HG02840 (cell line): ENCODE measurements at regions not wholly inside any gene's neighbourhood (a gene's known extent, or its start where the extent isn't known, plus 50 kb on each side); places are given as distances from the start of the nearest gene placed in this dataset.

ENCODE experiments used
- ATAC-seq: cut with Tn5 transposase; IDR thresholded peaks from one replicate; pipeline ENCODE4 v1.9.1; 2021; ENCODE audit warnings: mild to moderate bottlenecking, moderate library complexity, moderate number of reproducible peaks; ENCODE audit not compliant: unreplicated experiment, low FRiP score

GRCh38 chr13:107832500-107833100 is 382.7 kb downstream of the LIG4 start:
- no peak for ATAC-seq

DNA sequence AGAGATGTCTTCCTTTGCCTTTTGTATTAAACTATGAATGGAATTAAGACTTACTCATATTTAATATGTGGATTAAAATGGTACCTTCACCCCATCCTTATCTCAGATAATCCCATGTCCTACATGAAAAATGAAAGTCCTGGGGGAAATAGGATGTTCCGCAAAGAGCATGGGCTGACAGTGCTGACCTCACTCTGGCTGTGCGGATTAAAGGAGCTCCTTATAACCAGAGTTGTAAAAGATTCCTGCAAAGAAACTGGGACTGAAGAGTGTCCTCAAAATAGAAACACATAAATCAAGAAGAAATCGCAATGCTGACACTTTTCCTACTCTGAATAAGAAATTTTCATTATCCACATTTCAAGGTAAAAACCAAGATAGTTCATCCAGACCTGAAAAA is 384.5 kb downstream of the LIG4 start:
- no peak for ATAC-seq

DNA sequence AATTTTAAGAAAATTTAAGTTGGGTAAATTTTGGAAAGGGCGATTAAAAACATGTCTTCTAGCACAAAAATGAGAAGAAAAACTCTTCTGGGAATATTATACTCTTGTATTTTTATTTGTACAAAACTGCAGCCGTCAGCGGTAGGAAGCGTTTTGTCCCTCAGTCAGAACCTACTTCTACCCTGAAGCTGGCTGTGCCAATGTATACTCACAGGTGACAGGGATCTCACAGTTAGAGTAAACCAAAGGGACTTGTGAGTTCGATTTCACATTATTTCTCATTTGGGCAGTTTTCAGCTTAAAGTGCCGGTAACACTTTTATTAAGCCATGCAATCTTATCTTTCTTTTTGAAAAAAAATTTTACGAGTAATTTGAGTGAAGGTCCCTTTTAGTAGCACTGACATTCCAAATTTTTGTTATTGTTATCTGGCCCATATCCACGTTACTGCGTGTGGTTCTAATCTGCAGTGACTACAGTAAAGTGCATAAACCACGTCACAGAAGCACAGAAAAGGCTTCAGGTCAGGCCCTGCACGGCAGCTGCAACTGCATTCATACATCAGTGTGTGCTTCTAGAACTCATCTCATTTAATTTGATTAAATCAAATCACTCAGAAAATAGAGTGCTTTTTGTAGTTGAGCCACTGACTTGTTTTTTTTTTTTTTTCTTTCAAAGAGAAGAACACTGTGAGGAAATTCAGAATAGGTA is 387.3 kb downstream of the LIG4 start:
- no peak for ATAC-seq

DNA sequence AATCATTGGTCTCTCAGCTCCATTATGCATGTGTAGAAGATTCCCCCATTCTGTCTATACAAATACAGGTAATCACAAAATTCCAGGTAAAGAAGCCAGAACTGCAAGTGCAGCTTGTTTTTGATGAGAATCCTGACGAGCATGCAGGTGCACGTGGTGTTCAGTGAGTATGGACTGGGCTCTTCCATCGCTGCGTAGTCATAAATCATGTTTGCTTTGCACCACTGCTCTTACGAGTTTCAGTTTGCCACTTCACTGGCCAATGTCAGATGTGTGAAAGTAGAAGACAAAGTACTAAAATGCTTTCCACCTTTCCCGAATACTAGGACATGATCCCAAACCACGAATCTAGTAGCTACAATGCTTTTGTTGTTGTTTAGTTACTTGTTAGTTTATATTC is 390.7 kb downstream of the LIG4 start:
- ATAC-seq, result no peak

DNA sequence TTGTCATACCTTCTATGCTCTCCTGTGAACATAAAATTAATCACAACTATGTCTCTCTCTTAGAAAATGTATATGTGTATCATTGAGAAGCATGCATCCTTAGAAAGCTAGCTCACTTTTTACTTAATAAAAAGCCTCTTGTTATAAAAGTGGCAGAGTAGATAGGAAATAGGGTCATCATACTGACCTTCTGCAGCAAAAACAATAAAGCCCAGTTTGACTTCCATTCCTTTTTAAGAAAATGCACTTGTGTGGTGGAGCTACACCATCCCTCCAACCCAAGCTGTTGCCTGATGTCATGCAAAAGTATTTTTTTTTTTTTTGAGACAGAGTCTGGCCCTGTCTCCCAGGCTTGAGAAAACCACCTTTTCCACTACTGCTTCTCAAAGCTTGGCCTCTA is 393.3 kb downstream of the LIG4 start:
- no peak for ATAC-seq

GRCh38 chr13:107821492-107821891 is 393.8 kb downstream of the LIG4 start:
- ATAC-seq, result no peak

DNA sequence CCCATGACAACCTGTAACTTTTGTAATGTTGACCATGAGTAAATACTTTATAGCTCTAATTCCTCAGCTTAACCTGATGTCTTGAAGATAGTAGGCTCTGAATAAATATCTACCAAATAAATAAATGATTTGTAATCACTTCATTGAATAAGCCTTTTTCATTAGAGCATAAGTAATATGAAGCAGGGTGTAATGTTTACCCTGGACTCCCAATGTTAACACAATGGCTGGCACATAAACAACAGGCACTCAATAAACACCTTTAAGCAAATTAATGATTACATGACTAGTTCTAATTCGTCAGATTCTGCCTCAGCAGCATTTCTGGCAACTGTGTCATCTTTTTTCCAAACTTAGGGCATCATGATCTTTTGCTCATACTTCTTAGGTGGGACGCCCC is 396.3 kb downstream of the LIG4 start:
- ATAC-seq, result no peak

DNA sequence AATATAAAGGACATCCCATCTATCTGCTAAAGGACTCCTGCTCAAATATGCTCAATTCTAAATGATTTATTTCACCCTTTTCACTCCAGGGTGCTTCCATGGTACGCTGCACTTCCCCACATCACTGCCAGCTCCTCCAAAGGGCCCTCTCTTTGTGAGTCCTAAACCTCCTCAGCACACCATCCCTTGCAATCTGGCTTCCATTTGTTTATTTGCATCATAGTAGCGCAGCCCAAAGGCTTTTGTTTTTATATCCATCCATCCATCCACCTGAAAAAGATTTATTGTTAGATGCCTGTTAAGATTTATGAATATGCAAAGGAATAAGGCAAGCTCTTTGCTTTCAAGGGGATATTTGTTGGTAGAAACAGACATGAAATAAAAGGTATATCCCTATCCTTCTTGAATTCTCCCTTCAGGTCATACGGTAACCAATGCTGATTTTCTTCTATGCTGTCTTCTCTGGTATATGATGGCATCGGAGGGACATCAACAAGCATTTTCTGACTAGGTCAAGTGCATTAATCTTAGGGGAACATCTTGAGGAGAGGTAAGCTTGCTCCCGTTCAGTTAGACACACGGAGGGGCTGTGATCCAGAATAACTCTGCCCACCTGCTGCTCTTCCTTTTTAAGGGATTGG is 397.6 kb downstream of the LIG4 start:
- ATAC-seq, result no peak

GRCh38 chr13:107812014-107812412 is 403.3 kb downstream of the LIG4 start:
- ATAC-seq, result no peak

DNA sequence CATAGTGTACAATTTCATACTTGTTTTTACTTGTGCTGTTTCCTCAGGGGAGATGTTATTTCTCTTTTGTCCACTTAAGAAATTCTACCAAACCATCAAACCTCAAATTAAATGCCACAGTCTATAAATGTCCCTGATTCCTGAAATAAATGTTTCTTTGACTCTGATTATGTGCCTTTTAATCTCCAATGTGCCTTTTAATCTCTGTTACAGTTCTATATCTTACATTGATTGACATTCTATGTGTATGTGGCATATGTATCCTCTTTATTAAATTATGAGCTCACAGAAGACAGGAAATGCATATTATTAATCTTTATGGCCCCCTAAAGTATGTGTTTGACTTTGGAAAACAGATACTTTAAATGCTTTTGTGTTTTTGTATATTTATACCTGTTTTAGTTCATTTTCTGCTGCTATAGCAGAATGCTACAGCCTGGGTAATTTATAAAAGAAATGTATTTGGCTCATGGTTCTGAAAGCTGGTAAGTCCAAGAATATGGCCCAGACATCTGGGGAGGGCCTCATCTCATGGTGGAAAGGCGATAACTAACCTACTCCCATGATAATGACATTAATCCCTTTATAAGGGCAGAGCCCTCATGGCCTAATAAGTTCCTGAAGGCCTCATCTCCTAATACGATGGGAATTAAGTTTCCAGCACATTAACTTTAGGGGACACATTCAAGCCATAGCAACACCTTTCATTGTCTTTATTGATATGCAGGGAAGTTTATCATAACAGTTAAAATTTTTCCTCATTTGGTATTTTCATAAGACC is 403.9 kb downstream of the LIG4 start:
- no peak for ATAC-seq

- ATAC-seq, result no peak
Observed at GRCh38 chr13:107809125-107809524, 406.2 kb downstream of the LIG4 start.

DNA sequence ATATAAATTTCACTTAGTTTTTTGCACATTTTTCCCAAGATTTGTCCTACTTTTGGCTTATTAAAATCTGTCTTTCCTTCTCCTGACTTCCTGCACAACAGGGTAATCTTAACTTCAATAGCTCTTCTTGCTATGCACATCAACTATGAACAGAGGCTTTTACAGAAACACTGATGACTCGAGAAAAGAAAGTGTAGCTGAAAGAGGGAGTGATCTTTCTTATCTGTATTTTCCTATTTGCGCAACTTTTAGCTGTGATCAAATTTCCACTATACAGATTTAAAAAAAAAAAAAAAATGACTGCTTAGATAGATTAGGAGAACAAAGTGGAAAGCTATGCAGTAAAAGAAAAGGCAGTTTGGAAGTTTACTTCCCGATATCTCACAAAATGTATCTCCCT is 406.9 kb downstream of the LIG4 start:
- ATAC-seq, result no peak

DNA sequence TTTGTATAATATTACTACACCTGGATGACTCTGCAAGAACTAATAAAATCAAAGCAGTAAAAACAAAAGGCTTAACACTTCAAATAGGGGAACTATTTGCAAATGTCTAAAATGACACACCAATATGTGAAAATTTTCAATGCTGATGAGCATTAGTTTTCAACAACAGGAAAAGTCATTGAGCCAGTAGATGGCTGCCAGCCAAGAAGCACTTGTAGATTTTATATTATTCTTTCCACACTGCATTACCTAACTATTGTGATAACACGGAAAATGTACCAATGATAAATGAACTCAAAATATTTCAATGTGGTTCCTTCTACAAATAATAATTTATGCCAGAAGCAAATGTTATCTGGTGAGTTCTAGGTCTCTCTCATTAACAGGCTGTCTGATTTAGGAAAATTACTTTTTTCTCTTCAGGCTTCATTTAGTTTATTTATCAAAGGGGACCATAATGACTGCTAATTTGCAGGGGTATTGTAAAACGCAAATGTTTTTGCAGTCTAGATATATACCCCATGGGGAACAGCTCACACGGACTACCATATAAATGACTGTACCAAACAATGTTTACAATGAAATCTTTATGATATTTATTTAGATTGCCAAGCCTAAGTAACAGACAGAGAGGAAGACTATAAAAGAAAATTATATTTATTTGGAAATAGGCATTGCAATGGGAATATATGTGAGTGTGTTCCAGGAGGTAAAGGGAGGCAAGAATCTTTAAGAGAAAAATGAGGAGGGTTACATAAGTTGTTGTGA is 407.8 kb downstream of the LIG4 start:
- ATAC-seq, result no peak

- no peak for ATAC-seq
Observed at GRCh38 chr13:107806726-107807125, 408.6 kb downstream of the LIG4 start.

- no peak for ATAC-seq
Observed at GRCh38 chr13:107803822-107804495, 411.4 kb downstream of the LIG4 start.

DNA sequence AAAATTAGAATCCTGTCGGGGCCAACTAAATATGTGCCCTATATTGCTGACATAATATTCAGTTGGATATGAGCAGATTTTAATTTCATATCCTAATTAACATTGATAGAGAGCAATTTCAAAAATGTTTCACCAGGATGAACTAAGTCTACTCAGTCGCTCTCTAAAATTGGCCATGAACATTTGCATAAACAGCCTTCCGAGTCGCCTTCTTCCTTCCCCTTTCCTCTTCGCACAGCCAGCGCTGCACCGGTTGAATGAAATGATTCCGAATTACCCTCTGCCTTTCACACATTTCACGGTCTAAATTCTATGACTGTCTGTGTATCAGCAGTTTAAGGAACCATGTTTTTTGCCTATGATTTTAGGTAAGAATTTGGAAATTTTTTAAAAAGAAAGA is 413.7 kb downstream of the LIG4 start:
- ATAC-seq, result no peak

GRCh38 chr13:107799001-107799400 is 416.3 kb downstream of the LIG4 start:
- no peak for ATAC-seq

GRCh38 chr13:107790397-107790796 is 424.9 kb downstream of the LIG4 start:
- no peak for ATAC-seq

GRCh38 chr13:107788464-107789165 is 426.7 kb downstream of the LIG4 start:
- no peak for ATAC-seq
